ENCODE measurements at regions not wholly inside any gene's neighbourhood (a gene's known extent, or its start where the extent isn't known, plus 50 kb on each side); places are given as distances from the start of the nearest gene placed in this dataset.
"Not testable (repeated sequence)": the region's sequence is repeated elsewhere in the genome, so short reads cannot be mapped to it uniquely, and the experiment has no call there.

DNA sequence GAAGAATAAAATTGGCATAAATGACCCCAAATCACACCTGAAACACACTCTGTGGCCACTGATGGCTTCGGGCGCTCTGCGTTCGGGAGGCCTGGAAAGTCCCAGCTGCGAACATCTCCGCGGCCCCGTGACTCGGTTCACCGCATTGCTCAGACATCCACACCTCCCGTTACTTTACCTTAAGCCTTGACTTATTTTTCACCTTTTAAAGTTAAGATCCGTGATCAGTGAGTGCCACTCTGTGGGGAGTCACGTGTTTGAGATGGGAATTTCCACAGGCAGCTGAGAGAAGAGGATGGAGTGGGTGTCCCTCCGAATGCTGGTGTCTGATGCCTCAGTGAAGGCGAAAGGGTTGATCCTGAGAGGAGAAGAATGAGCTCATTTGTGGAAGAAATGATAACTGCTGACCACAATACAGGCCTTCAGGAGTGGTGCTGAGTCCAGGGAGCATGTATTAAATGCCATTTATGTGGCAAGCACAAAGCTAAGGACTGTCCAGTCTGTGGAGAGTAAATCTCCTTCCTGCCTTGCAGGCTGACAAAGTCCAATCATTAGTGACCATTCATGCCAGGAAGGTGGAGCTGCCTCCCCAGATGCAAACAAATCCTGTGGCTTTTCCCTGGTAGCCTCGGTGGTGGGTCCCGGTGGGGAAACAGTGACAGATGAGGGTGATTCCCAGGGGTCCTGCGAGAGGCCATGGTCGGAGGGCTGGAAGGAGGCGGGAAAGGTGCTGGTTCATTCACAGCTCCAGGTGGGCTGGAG, 168.8 kb downstream of the RTP5 start:
- no peak for ATAC-seq (replicated peaks; ENCODE audit: extremely low read depth, poor library complexity, severe bottlenecking)
- Mint-ChIP-seq H3K9me3 (no peaks in the 10 kb centered on the region), H3K27ac (ENCODE audit: low read depth) (no peak overlapping the region), H3K27me3 (peaks cover 88% of the 10 kb centered on the region), H3K4me3 (no peak overlapping the region), H3K4me1 (peaks cover 9% of the 10 kb centered on the region), H3K36me3 (ENCODE audit: insufficient read depth) (peaks cover 1% of the 10 kb centered on the region)
- no peak for DNase-seq (ENCODE audit: low spot score in 2 of 2)

DNA sequence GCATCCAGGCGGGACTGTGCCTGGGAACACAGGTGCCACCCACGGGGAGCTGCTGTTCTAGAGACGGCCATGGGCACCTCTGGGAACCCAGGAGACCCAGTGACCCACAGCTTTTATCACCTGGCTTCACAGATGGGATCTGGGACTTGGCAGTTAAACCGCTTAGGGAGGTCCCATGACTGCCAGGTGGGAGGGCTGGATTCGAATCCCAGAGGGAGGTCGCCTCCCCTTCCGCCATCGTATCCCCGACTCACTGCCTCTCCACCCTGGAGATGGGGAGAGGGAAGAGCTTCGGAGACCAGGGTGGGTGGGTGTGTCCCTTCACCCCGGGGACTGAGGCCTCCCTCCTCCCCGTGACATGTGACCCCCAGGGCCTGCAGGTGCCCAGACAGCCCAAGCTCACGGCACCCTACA, 169.4 kb downstream of the RTP5 start:
- Mint-ChIP-seq H3K4me3 (no peak overlapping the region), H3K9me3 (no peaks in the 10 kb centered on the region), H3K27ac (ENCODE audit: low read depth) (no peak overlapping the region), H3K36me3 (ENCODE audit: insufficient read depth) (peaks cover 1% of the 10 kb centered on the region), H3K27me3 (peaks cover 88% of the 10 kb centered on the region), H3K4me1 (peaks cover 3% of the 10 kb centered on the region)
- DNase-seq (ENCODE audit: low spot score in 2 of 2) (no peak), ATAC-seq (replicated peaks; ENCODE audit: extremely low read depth, poor library complexity, severe bottlenecking) (no peak)

DNA sequence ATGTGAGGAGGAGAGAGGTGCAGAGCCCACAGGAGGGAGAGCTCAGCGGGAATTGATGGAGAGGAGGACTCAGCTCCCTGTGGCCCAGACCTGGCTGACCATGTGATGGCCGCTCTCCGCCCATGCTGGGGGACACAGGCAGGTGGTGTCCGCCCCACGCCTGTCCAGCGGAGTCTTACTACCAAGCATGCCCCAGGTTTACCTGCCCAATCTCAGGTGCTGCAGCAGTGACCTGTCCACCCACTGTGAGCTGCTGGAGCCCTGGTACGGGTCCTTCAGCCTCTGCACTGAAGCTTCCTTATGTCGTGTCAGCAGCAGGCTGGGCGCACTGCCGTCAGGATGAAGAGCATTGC, 170.8 kb downstream of the RTP5 start:
- Mint-ChIP-seq H3K36me3 (ENCODE audit: insufficient read depth) (peaks cover 1% of the 10 kb centered on the region), H3K4me1 (no peaks in the 10 kb centered on the region), H3K27ac (ENCODE audit: low read depth) (no peak overlapping the region), H3K4me3 (no peak overlapping the region), H3K9me3 (no peaks in the 10 kb centered on the region), H3K27me3 (peaks cover 86% of the 10 kb centered on the region)
- DNase-seq (ENCODE audit: low spot score in 2 of 2), result no peak
- no peak for ATAC-seq (replicated peaks; ENCODE audit: extremely low read depth, poor library complexity, severe bottlenecking)

DNA sequence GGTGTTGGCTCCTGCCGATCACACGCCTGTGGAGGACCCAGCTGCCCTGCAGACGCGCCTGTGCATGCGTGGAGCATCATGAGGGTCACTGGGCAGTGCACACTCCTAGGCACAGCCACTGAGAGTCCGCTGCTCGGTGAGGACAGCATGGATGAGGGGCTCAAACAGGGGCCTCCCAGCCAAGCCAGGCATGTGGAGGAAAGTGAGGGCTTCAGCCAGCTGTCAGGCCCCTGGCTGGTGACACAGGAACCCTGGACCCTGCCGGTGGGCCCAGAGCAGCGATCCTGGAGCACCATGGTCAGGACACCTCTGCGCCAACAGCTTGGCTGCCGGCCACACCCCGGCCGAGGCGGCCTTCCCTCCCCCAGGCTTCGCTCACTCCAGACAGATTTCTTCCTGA, 171.2 kb downstream of the RTP5 start:
- Mint-ChIP-seq H3K27me3 (peaks cover 82% of the 10 kb centered on the region), H3K4me3 (no peak overlapping the region), H3K27ac (ENCODE audit: low read depth) (no peak overlapping the region), H3K9me3 (no peaks in the 10 kb centered on the region), H3K4me1 (no peaks in the 10 kb centered on the region), H3K36me3 (ENCODE audit: insufficient read depth) (peaks cover 1% of the 10 kb centered on the region)
- no peak for ATAC-seq (replicated peaks; ENCODE audit: extremely low read depth, poor library complexity, severe bottlenecking)
- DNase-seq (ENCODE audit: low spot score in 2 of 2), result no peak

DNA sequence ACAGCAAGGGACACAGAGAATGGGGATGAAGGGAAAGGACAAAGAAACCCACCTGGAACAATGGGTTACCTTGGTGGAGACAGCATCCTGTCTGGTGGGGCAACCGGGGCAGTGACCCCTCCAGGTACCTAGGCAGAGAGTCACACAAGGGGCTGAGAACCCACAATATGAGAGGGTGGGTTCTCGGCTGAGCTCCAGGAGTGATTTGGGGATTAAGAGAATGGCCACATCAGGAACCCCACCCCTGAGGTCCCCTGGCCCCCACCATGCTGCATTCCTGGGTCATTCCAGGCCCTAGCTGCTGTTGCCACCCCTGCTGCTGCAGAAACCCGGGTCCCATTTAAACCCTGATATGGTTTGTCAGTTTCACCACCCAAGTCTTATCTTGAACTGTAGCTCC, 172.3 kb downstream of the RTP5 start:
- no peak for ATAC-seq (replicated peaks; ENCODE audit: extremely low read depth, poor library complexity, severe bottlenecking)
- no peaks in the 10 kb centered on the region for H3K9me3 Mint-ChIP-seq
- peaks cover 72% of the 10 kb centered on the region for H3K27me3 Mint-ChIP-seq
- no peak overlapping the region for H3K27ac Mint-ChIP-seq (ENCODE audit: low read depth)
- DNase-seq (ENCODE audit: low spot score in 2 of 2), result no peak
- H3K4me1 Mint-ChIP-seq, result no peaks in the 10 kb centered on the region
- H3K36me3 Mint-ChIP-seq (ENCODE audit: insufficient read depth), result peaks cover 1% of the 10 kb centered on the region
- H3K4me3 Mint-ChIP-seq, result no peak overlapping the region

DNA sequence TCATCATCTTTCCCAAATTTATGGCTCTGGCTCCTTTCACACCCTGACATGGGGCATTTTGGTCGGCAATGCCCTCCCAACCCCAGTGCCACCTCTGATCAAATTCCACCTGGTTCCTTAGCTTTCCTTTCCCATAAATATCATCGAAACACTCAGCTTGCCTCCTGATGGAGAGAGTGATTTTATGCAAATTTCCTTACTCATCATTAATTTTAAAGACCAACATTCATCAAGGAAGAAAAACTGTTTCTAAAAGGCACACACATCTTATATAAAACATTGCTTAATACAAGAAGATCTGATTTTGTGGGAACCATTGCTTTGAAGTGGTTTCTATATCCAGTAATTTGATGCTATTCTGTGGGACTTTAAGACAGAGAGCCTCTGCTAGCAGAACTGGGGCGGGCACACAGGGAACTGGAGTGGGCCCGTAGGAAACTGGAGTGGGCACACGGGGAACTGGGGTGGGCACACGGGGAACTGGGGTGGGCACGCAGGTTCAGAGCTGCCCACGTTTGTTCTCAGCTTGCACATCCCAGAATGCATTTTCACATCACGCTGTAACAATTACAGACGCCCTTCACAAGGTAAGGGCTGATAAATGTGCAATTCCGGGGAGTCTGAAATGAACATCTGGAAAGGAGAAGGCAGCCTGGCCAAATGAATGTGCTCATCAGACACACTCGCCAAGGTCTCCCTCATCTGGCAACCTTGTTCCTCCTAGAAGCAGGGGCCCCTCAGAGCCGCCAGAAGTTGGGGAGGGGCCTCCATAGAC, 174.2 kb downstream of the RTP5 start:
- ATAC-seq (replicated peaks; ENCODE audit: extremely low read depth, poor library complexity, severe bottlenecking) (no peak), DNase-seq (ENCODE audit: low spot score in 2 of 2) (no peak)
- H3K9me3 Mint-ChIP-seq, result no peaks in the 10 kb centered on the region
- H3K4me3 Mint-ChIP-seq, result no peak overlapping the region
- H3K36me3 Mint-ChIP-seq (ENCODE audit: insufficient read depth), result peaks cover 1% of the 10 kb centered on the region
- peaks cover 65% of the 10 kb centered on the region for H3K27me3 Mint-ChIP-seq
- H3K27ac Mint-ChIP-seq (ENCODE audit: low read depth), result no peak overlapping the region
- no peaks in the 10 kb centered on the region for H3K4me1 Mint-ChIP-seq

DNA sequence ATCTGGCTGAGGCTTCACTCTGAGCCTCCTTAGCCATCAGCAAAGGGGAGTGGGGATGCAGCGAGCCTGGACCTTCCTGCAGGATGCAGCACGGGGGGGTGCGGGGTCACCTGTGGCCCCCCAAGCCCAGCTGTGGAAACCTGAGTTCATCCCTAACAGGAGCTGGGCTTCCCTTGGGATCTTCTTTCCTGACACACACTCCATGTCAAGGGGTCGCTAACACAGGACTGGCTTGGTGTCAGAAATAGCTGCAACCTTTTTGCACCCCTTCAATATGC, 174.7 kb downstream of the RTP5 start:
- no peak overlapping the region for H3K4me3 Mint-ChIP-seq
- H3K27me3 Mint-ChIP-seq, result peaks cover 62% of the 10 kb centered on the region
- no peaks in the 10 kb centered on the region for H3K4me1 Mint-ChIP-seq
- no peaks in the 10 kb centered on the region for H3K9me3 Mint-ChIP-seq
- ATAC-seq (replicated peaks; ENCODE audit: extremely low read depth, poor library complexity, severe bottlenecking) (no peak), DNase-seq (ENCODE audit: low spot score in 2 of 2) (no peak)
- peaks cover 1% of the 10 kb centered on the region for H3K36me3 Mint-ChIP-seq (ENCODE audit: insufficient read depth)
- H3K27ac Mint-ChIP-seq (ENCODE audit: low read depth), result no peak overlapping the region

DNA sequence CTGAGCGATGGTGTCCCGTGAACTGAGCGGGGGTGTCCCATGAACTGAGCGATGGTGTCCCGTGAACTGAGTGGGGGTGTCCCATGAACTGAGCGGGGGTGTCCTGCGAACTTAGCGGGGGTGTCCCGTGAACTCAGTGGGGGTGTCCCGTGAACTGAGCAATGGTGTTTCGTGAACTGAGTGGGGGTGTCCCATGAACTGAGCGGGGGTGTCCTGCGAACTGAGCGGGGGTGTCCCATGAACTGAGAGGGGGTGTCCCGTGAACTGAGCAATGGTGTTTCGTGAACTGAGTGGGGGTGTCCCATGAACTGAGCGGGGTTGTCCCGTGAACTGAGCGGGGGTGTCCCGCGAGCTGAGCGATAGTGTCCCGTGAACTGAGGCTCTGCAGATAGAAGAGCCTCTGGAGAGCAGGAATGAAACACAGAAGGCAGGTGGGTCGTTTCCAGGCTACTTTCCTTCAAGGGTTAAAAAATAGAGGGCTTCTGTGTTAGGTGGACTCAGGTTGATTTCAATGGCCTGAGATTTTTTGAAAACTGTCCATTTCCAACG, 176.1 kb downstream of the RTP5 start:
- not testable (repeated sequence) for ATAC-seq (replicated peaks; ENCODE audit: extremely low read depth, poor library complexity, severe bottlenecking); H3K4me1 Mint-ChIP-seq; DNase-seq (ENCODE audit: low spot score in 2 of 2); H3K4me3 Mint-ChIP-seq; H3K27ac Mint-ChIP-seq (ENCODE audit: low read depth); H3K36me3 Mint-ChIP-seq (ENCODE audit: insufficient read depth); H3K9me3 Mint-ChIP-seq
- H3K27me3 Mint-ChIP-seq, result peaks cover 49% of the 10 kb centered on the region

DNA sequence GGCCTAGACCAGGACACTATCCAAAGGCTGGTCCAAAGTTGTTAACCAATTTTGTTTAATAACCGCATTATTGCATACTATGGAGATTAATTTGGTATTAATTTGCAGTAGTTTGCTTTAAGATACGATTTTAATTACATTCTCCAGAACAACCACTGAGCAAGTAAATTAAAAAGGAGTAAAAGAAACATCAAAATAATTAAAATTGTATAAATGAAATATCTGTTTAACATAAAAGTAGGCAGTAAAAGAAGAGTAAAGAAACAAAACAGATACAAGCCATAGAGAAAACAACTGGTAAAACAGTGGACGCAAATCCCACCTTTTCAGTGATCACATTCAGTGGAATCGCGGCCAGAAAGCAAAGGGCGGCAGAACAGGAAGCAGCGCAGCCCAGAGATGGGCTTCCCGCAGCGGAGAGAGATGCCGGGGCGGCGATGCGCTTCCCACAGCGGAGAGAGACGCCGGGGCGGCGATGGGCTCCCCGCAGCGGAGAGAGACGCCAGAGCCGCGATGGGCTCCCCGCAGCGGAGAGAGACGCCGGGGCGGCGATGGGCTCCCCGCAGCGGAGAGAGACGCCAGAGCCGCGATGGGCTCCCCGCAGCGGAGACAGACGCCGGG, 176.8 kb downstream of the RTP5 start:
- H3K27ac Mint-ChIP-seq (ENCODE audit: low read depth), result no peak overlapping the region
- H3K27me3 Mint-ChIP-seq, result peaks cover 45% of the 10 kb centered on the region
- peaks cover 2% of the 10 kb centered on the region for H3K36me3 Mint-ChIP-seq (ENCODE audit: insufficient read depth)
- no peaks in the 10 kb centered on the region for H3K9me3 Mint-ChIP-seq
- no peak overlapping the region for H3K4me3 Mint-ChIP-seq
- no peak for DNase-seq (ENCODE audit: low spot score in 2 of 2)
- ATAC-seq (replicated peaks; ENCODE audit: extremely low read depth, poor library complexity, severe bottlenecking), result no peak
- no peaks in the 10 kb centered on the region for H3K4me1 Mint-ChIP-seq

DNA sequence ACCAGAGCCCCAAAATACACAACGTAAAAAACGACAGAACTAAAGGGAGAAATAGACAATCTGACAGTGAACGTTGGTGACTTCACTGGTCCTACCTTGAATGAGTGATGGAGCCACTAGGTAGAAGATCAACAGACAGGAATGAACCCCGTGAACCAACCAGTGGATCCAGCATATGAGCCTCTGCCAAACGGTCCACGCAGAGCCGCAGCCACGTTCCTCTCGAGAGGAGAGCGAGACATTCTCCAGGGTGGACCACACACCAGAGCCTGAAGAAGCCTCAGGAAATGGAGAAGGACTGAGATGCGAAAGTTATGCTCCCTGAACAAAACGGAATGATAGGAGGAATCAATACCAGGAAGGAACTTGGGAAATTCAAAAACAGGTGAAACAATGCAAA, 178.4 kb downstream of the RTP5 start:
- Mint-ChIP-seq H3K36me3 (ENCODE audit: insufficient read depth) (peaks cover 1% of the 10 kb centered on the region), H3K4me3 (no peak overlapping the region), H3K9me3 (no peaks in the 10 kb centered on the region)

DNA sequence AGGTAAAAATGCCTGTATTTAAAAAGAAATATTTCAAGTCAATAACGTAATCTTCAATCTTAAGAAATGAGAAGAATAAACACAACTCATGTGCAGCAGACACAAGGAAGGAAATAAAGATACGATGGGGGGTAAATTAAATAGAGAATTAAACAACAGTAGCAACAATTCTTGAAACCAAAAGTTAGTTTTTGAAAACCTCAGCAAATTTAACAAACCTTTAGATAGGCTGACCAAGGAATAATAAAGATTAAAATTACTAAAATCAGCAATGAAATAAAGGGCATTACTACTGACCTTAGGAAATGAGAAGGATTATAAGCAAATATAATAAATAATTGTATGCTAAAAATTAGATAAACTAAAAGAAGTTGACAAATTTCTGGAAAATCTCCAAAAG, 178.9 kb downstream of the RTP5 start:
- Mint-ChIP-seq H3K36me3 (ENCODE audit: insufficient read depth) (peaks cover 1% of the 10 kb centered on the region), H3K4me3 (no peak overlapping the region)
- ATAC-seq (replicated peaks; ENCODE audit: extremely low read depth, poor library complexity, severe bottlenecking), result no peak

More for the DNA sequence above, 178.4 kb downstream of the RTP5 start:
- Mint-ChIP-seq H3K27me3 (peaks cover 38% of the 10 kb centered on the region), H3K27ac (ENCODE audit: low read depth) (no peak overlapping the region), H3K4me1 (no peaks in the 10 kb centered on the region)
- DNase-seq (ENCODE audit: low spot score in 2 of 2) (no peak), ATAC-seq (replicated peaks; ENCODE audit: extremely low read depth, poor library complexity, severe bottlenecking) (no peak)

DNA sequence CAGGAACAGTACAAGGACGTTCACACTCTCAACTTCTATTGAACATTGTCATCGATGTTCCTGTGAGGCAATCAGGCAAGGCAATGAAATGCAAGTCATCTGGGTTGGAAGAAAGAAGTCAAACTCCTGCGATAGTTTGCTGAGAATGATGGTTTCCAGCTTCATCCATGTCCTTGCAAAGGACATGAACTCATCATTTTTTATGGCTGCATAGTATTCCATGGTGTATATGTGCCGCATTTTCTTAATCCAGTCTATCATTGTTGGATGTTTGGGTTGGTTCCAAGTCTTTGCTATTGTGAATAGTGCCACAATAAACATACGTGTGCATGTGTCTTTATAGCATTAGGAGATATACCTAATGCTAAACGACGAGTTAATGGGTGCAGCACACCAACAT, 180.0 kb downstream of the RTP5 start:
- H3K27ac Mint-ChIP-seq (ENCODE audit: low read depth); DNase-seq (ENCODE audit: low spot score in 2 of 2); H3K4me3 Mint-ChIP-seq; ATAC-seq (replicated peaks; ENCODE audit: extremely low read depth, poor library complexity, severe bottlenecking); H3K4me1 Mint-ChIP-seq; H3K36me3 Mint-ChIP-seq (ENCODE audit: insufficient read depth); H3K9me3 Mint-ChIP-seq: not testable (repeated sequence)
- H3K27me3 Mint-ChIP-seq, result peaks cover 34% of the 10 kb centered on the region

More for the DNA sequence above, 178.9 kb downstream of the RTP5 start:
- Mint-ChIP-seq H3K27me3 (peaks cover 34% of the 10 kb centered on the region), H3K27ac (ENCODE audit: low read depth) (no peak overlapping the region), H3K4me1 (no peaks in the 10 kb centered on the region), H3K9me3 (no peaks in the 10 kb centered on the region)
- DNase-seq (ENCODE audit: low spot score in 2 of 2), result no peak

DNA sequence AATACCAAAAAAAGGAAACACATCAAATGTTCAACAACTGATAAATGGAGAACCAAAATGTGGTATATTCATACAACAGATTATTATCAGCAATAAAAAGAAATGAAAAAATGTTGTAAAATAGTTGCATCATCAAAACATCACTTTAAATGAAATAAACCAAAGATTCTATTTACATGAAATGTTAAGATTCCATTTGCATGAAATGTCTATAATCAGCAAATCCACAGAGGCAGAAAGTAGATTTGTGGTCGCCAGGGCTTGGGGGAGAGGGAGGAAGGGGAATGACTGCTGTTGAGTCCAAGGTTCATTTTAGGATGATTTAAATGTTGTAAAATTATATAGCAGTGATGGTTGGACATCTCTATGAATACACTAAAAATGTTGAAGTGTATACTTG, 181.9 kb downstream of the RTP5 start:
- H3K4me1 Mint-ChIP-seq, result no peaks in the 10 kb centered on the region
- H3K4me3 Mint-ChIP-seq, result no peak overlapping the region
- peaks cover 1% of the 10 kb centered on the region for H3K36me3 Mint-ChIP-seq (ENCODE audit: insufficient read depth)
- no peaks in the 10 kb centered on the region for H3K9me3 Mint-ChIP-seq
- DNase-seq (ENCODE audit: low spot score in 2 of 2) (no peak), ATAC-seq (replicated peaks; ENCODE audit: extremely low read depth, poor library complexity, severe bottlenecking) (no peak)
- peaks cover 42% of the 10 kb centered on the region for H3K27me3 Mint-ChIP-seq
- H3K27ac Mint-ChIP-seq (ENCODE audit: low read depth), result no peak overlapping the region
